ENCODE measurements at regions not wholly inside any gene's neighbourhood (a gene's known extent, or its start where the extent isn't known, plus 50 kb on each side); places are given as distances from the start of the nearest gene placed in this dataset.

- no peaks in the 10 kb centered on the region for H3K9me3 ChIP-seq
- no peak for DNase-seq
These were observed 169.0 kb downstream of the OSR1 start for GRCh38 chr2:19189391-19189790.

GRCh38 chr2:19187323-19188020 is 171.0 kb downstream of the OSR1 start:
- ATAC-seq (ENCODE audit: low FRiP score in 2 of 2) (no peak), DNase-seq (no peak)
- Histone ChIP-seq H3K27ac (no peak overlapping the region), H3K36me3 (no peaks in the 10 kb centered on the region), H3K27me3 (no peaks in the 10 kb centered on the region), H3K4me1 (no peaks in the 10 kb centered on the region), H3K9me3 (no peaks in the 10 kb centered on the region), H3K4me3 (no peak overlapping the region)
- TF ChIP-seq CTCF (IDR thresholded peaks at IDR 0.05) (no peak), POLR2AphosphoS5 (IDR thresholded peaks at IDR 0.05) (no peak), POLR2A (IDR thresholded peaks at IDR 0.05) (no peak), EP300 (IDR thresholded peaks at IDR 0.05) (no peak)
- WGBS, 2 donors = 90 to 96% methylated on average over 4 to 5 of the region's 5 CpGs

More at GRCh38 chr2:19189391-19189790, 169.0 kb downstream of the OSR1 start:
- TF ChIP-seq POLR2AphosphoS5 (IDR thresholded peaks at IDR 0.05) (no peak), POLR2A (IDR thresholded peaks at IDR 0.05) (no peak), CTCF (IDR thresholded peaks at IDR 0.05) (no peak), EP300 (IDR thresholded peaks at IDR 0.05) (no peak)
- Histone ChIP-seq H3K27ac (no peak overlapping the region), H3K4me3 (no peak overlapping the region), H3K36me3 (no peaks in the 10 kb centered on the region), H3K4me1 (no peaks in the 10 kb centered on the region), H3K27me3 (no peaks in the 10 kb centered on the region)
- ATAC-seq (ENCODE audit: low FRiP score in 2 of 2) = no peak
- 100% methylated on average over 1 of the region's 1 CpG for WGBS, 2 donors

GRCh38 chr2:19185086-19185485 is 173.3 kb downstream of the OSR1 start:
- TF ChIP-seq POLR2A (IDR thresholded peaks at IDR 0.05) (no peak), CTCF (IDR thresholded peaks at IDR 0.05) (no peak), EP300 (IDR thresholded peaks at IDR 0.05) (no peak), POLR2AphosphoS5 (IDR thresholded peaks at IDR 0.05) (no peak)

GRCh38 chr2:19178175-19178574 is 180.2 kb downstream of the OSR1 start:
- 60 to 83% methylated on average over 2 of the region's 2 CpGs for WGBS, 2 donors
- no peak overlapping the region for H3K27ac ChIP-seq
- TF ChIP-seq CTCF (IDR thresholded peaks at IDR 0.05) = no peak
- no peak for TF ChIP-seq POLR2AphosphoS5 (IDR thresholded peaks at IDR 0.05)
- TF ChIP-seq EP300 (IDR thresholded peaks at IDR 0.05) = no peak
- no peak for TF ChIP-seq POLR2A (IDR thresholded peaks at IDR 0.05)
- no peak for ATAC-seq (ENCODE audit: low FRiP score in 2 of 2)
- no peak for DNase-seq
- H3K9me3 ChIP-seq = peaks cover 0 to 3% (median 0%) of the 10 kb centered on the region in 4 donors
- no peak overlapping the region for H3K4me3 ChIP-seq
- H3K27me3 ChIP-seq = no peaks in the 10 kb centered on the region
- H3K4me1 ChIP-seq = no peaks in the 10 kb centered on the region
- H3K36me3 ChIP-seq = no peaks in the 10 kb centered on the region

More at GRCh38 chr2:19185086-19185485, 173.3 kb downstream of the OSR1 start:
- Histone ChIP-seq H3K4me3 (no peak overlapping the region), H3K9me3 (peaks cover 0 to 3% (median 0%) of the 10 kb centered on the region in 4 donors), H3K27ac (no peak overlapping the region), H3K36me3 (no peaks in the 10 kb centered on the region), H3K4me1 (no peaks in the 10 kb centered on the region), H3K27me3 (no peaks in the 10 kb centered on the region)
- WGBS, 2 donors = 97 to 100% methylated on average over 3 to 4 of the region's 4 CpGs
- DNase-seq (no peak), ATAC-seq (ENCODE audit: low FRiP score in 2 of 2) (no peak)

GRCh38 chr2:19176977-19177376 is 181.4 kb downstream of the OSR1 start:
- no peak for DNase-seq
- Histone ChIP-seq H3K4me1 (no peaks in the 10 kb centered on the region), H3K27ac (no peak overlapping the region), H3K36me3 (no peaks in the 10 kb centered on the region), H3K9me3 (peaks cover 0 to 3% (median 0%) of the 10 kb centered on the region in 4 donors), H3K27me3 (no peaks in the 10 kb centered on the region), H3K4me3 (no peak overlapping the region)
- 83% methylated on average over 4 of the region's 4 CpGs for WGBS, 2 donors
- TF ChIP-seq POLR2AphosphoS5 (IDR thresholded peaks at IDR 0.05) = no peak
- TF ChIP-seq POLR2A (IDR thresholded peaks at IDR 0.05) = no peak
- no peak for TF ChIP-seq CTCF (IDR thresholded peaks at IDR 0.05)
- TF ChIP-seq EP300 (IDR thresholded peaks at IDR 0.05) = no peak
- ATAC-seq (ENCODE audit: low FRiP score in 2 of 2) = no peak

Data from upper lobe of left lung (tissue), 6 donors.